NOMO-1 treated with DMSO at 0.1 percent for 48 hours (cell line): ENCODE measurements at regions not wholly inside any gene's neighbourhood (a gene's known extent, or its start where the extent isn't known, plus 50 kb on each side); places are given as distances from the start of the nearest gene placed in this dataset.
"Not testable (repeated sequence)": the region's sequence is repeated elsewhere in the genome, so short reads cannot be mapped to it uniquely, and the experiment has no call there.

ENCODE experiments used
- DNase-seq: peaks from one replicate; lab custom pipeline; 2025; ENCODE audit not compliant: unreplicated experiment; lab: John Stamatoyannopoulos, UW

- no peak for DNase-seq
Observed at GRCh38 chr17:83202002-83203000, 122.9 kb downstream of the METRNL start.

DNA sequence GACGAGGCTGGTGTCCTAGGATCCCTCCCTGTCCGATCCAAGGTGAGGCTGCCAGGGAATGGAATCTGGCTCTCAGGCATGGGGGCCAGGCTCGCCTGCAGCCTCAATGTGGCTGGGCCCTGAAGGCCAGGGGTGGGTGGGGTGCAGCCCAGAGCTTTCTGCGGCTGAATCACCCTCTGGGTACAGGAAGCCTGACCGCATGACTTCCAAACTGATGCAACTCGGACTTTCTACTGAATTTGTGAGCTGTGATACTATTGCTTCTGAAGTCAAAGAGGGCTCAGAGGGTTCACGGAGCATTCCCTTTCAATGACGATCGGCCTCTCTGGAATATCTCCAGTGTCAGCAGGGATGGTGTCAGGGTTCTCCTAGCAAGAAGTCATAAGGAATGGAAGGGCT, 123.7 kb downstream of the METRNL start:
- DNase-seq, result peak; percentile 82

GRCh38 chr17:83203472-83204221, 124.2 kb downstream of the METRNL start:
- DNase-seq, result no peak

DNA sequence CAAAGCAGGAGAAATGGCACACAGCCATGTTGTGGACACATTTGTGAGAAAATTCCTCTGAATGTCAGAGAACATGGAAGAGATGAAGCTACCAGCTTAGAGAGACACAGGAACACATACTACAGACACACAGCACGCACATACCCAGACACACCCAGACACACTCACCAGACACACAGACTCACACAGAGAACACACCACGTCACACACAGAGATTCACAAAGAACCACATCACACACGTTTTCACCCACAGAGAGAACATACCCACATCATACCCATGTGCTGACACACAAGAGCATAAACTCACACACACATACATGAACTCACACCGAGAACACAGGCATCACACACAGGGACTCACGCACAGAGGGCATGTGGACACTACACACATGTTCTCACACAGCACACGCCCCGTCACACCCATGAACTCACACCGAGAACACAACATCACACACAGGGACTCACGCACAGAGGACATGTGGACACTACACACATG, 124.9 kb downstream of the METRNL start:
- DNase-seq, result no peak

GRCh38 chr17:83204736-83205386, 125.5 kb downstream of the METRNL start:
- not testable (repeated sequence) for DNase-seq

DNA sequence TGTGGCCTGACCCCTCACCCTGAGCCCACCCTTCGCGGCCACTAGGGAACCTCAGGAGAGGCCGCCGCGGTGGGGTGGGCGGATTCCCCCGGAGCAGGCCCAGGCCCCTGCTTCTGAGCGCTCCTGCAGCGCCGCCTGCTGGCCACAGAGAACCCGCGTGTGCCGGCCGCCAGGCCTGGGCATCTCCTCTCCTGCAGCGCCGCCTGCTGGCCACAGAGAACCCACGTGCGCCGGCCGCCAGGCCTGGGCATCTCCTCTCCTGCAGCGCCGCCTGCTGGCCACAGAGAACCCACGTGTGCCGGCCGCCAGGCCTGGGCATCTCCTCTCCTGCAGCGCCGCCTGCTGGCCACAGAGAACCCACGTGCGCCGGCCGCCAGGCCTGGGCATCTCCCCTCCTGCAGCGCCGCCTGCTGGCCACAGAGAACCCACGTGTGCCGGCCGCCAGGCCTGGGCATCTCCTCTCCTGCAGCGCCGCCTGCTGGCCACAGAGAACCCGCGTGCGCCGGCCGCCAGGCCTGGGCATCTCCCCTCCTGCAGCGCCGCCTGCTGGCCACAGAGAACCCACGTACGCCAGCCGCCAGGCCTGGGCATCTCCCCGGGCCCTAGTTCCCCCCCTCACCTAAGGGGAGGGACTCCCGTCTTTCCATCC, 126.1 kb downstream of the METRNL start:
- peak; percentile 27 for DNase-seq

DNA sequence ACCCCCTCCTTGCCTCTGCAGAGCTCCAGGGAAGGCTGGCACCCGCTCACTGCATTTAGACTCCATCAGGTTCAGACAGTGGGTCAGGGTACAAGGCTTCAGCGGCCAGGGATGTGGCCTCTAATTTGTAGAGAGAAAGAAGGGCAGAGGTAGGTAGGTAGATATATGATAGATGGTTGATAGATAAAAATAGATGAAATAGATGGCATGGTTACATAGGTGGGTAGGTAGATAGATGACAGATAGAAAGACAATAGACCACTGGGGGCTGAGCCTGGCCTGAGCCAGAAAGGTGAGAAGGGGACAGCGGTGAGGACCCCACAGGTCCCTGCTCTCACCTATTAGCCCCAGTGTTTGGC, 126.6 kb downstream of the METRNL start:
- not testable (repeated sequence) for DNase-seq

DNA sequence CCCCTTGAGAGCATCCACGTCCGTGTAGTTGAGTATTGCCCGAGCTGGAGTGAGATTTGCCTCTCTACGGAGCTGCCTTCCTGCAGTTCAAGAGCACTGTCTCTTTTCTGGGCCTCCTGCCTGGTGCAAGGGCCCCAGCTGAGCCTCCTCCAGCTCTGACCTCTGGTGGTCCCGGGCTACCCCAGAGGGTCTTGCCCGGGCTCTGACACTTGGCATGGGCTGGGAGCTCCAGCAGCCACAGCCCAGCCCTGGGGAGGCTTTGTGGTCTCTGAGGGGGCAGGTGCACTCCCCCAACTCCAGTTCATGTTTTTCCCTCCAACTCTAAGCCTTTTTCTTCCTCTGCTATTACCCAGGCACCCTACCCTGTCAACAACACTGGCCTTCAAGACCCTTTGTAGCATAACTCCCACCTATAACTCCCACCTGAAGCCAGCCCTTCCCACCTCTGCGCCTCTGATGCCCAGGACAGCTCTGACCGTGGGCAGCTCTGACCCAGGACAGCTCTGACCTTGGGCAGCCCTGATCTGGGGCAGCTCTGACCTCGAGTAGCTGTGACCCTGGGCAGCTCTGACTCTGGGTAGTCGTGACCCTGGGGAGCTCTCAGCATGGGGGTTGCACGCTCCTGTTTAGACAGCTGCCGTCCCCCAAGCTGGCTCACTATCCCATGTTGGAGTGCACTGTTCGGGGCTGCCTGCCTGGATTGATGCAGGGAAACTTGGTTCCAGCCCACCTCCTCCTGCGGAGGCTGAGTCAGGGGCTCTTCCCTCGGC, 127.6 kb downstream of the METRNL start:
- DNase-seq, result not testable (repeated sequence)

- DNase-seq, result not testable (repeated sequence)
Observed at GRCh38 chr17:83247001-83247400, 167.6 kb downstream of the METRNL start.
